Thyroid gland (tissue), 4 donors: ENCODE measurements at regions not wholly inside any gene's neighbourhood (a gene's known extent, or its start where the extent isn't known, plus 50 kb on each side); places are given as distances from the start of the nearest gene placed in this dataset.

Experiments
- POLR2A ChIP-seq, 2 donors: fragments of 450-650 bp; IDR thresholded peaks; one replicate each; pipeline ENCODE4 v1.6.1; 2017; ENCODE audit warnings: antibody characterized with exemption in 2 of 2, mild to moderate bottlenecking in 2 of 2, moderate library complexity in 1 of 2
- TF ChIP-seq, protein P1 (sequence below), 6 experiments: fragments of 200-600 bp in 3 of 6; fragments of 450-650 bp in 3 of 6; sonication (generic) in 3 of 6; IDR thresholded peaks; one replicate each; pipeline ENCODE4 v1.5.1; 2016 to 2019; ENCODE audit warnings: antibody characterized with exemption in 6 of 6, mild to moderate bottlenecking in 2 of 6, inconsistent platforms in 1 of 6, moderate library complexity in 1 of 6

DNA sequence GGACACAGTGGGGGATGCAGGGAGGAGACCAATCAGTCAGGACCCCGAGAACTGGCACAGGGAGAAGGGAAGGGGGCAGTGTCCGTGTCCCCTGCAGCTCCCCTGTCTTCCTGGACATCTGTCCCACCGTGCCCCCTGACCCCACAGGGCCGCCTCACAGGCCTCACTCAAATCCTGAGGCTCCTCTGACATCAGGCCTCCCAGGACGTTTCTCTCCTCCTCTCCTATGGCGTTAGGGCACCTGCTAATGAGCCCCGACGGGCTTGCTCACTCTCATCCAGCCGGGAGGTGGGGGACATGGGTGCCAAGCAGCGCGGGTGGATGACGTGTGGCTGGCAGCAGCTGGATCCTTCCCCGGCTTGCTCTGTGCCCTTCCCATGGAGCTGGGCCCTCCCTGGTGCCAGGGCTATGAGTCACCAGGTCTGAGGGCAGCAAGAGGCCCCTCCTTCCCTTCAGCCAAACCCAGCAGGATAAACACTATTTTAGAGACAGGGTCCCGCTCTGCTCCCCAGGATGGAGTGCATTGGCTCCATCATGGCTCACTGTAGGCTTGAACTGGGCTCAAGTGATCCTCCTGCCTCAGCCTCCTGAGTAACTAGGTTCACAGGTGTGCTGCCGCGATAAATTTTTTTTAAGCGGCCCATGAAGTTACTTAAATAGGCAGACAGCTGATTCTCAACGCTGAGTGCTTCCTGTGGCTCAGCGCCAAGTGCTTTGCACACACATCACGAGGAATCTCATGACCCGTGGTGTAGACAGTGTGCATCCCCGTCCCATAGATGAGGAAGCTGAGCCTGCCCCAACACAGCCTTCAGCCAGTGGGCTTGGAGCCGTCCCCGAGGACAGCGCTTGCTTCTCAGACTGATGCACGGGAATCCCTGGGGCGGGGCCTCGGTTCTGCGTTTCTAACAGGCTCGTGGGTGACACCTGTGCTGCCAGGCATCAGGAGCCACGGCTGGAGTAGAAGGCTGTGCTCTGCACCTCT is 64.5 kb upstream of the HDAC4 start:
- TF ChIP-seq, protein P1, sequence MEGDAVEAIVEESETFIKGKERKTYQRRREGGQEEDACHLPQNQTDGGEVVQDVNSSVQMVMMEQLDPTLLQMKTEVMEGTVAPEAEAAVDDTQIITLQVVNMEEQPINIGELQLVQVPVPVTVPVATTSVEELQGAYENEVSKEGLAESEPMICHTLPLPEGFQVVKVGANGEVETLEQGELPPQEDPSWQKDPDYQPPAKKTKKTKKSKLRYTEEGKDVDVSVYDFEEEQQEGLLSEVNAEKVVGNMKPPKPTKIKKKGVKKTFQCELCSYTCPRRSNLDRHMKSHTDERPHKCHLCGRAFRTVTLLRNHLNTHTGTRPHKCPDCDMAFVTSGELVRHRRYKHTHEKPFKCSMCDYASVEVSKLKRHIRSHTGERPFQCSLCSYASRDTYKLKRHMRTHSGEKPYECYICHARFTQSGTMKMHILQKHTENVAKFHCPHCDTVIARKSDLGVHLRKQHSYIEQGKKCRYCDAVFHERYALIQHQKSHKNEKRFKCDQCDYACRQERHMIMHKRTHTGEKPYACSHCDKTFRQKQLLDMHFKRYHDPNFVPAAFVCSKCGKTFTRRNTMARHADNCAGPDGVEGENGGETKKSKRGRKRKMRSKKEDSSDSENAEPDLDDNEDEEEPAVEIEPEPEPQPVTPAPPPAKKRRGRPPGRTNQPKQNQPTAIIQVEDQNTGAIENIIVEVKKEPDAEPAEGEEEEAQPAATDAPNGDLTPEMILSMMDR (IDR thresholded peaks at IDR 0.05), result no peak
- TF ChIP-seq POLR2A (IDR thresholded peaks at IDR 0.05), result no peak
